Heart left ventricle (tissue), 16 donors: ENCODE measurements at regions not wholly inside any gene's neighbourhood (a gene's known extent, or its start where the extent isn't known, plus 50 kb on each side); places are given as distances from the start of the nearest gene placed in this dataset.
A peak's percentile ranks its signal among the peaks of the same experiment; 100 is the strongest.

Experiments used
- ATAC-seq, 4 donors: fragments of 200-7000 bp; cut with Tn5 transposase; one replicate each; pipeline ENCODE4 v1.9.1; 2020 to 2022; ENCODE audit warnings: moderate library complexity in 4 of 4, mild to moderate bottlenecking in 3 of 4, moderate number of reproducible peaks in 1 of 4
- DNase-seq, 5 donors: peaks; one replicate each; pipeline ENCODE4 v3.0.0-alpha.2; 2020
- H3K27ac ChIP-seq, 12 donors: fragments of 200-600 bp; sonication (generic) in 4 of 12; one replicate each; pipeline versions ENCODE4 v1.5.0 to v1.8.0; 2016 to 2022; ENCODE audit warnings: mild to moderate bottlenecking in 2 of 12
- H3K27me3 ChIP-seq, 9 donors: fragments of 200-600 bp; sonication (generic) in 2 of 9; one replicate each; pipeline versions ENCODE4 v1.5.1 to v1.8.0; 2016 to 2022; ENCODE audit warnings: mild to moderate bottlenecking in 3 of 9
- H3K36me3 ChIP-seq, 9 donors: fragments of 200-600 bp; sonication (generic) in 2 of 9; one replicate each; pipeline versions ENCODE4 v1.5.0 to v1.8.0; 2018 to 2022; ENCODE audit warnings: mild to moderate bottlenecking in 2 of 9
- H3K4me1 ChIP-seq, 12 donors: fragments of 200-600 bp; sonication (generic) in 4 of 12; one replicate each; pipeline versions ENCODE4 v1.5.0 to v1.8.0; 2016 to 2022; ENCODE audit warnings: mild to moderate bottlenecking in 3 of 12
- H3K4me3 ChIP-seq, 12 donors: fragments of 200-600 bp; sonication (generic) in 4 of 12; one replicate each; pipeline versions ENCODE4 v1.5.0 to v1.8.0; 2017 to 2022; ENCODE audit warnings: mild to moderate bottlenecking in 9 of 12, moderate library complexity in 4 of 12
- H3K9me3 ChIP-seq, 12 donors: fragments of 200-600 bp; sonication (generic) in 4 of 12; one replicate each; pipeline versions ENCODE4 v1.5.0 to v1.8.0; 2016 to 2022; ENCODE audit warnings: mild to moderate bottlenecking in 1 of 12
- POLR2A ChIP-seq, 2 donors: fragments of 450-650 bp; IDR thresholded peaks; one replicate each; pipeline ENCODE4 v1.6.1; 2017; ENCODE audit warnings: antibody characterized with exemption in 2 of 2, mild to moderate bottlenecking in 2 of 2, moderate library complexity in 2 of 2
- WGBS, 4 donors: extraction: QIAGEN DNeasy Blood & Tissue Kit in 2 of 4; methylation state at CpG; one replicate each; pipeline versions ENCODE4 v1.1.5 to v1.1.7; 2013 to 2018; 5-methylcytosine and 5-hydroxymethylcytosine counted together
- intact Hi-C, 10 donors: fragments of 100-400 bp; cut with DNase I; formaldehyde crosslinking; loops; one replicate each; pipeline versions ENCODE4 v1.11.1 to v1.14.2; 2022
- TF ChIP-seq, protein P1 (sequence below), 12 donors: fragments of 200-600 bp; sonication (generic) in 4 of 12; IDR thresholded peaks; one replicate each; pipeline versions ENCODE4 v1.5.0 to v1.8.0; 2018 to 2022; ENCODE audit warnings: antibody characterized with exemption in 12 of 12, mild to moderate bottlenecking in 5 of 12
- donor health status: ischemic (EF 13 %, LVEDD 7.1; RV severe dilation, severe dysfunction).
- donor health status: healthy with polysubstance abuse.
- donor health status: DM: no; HTN: yes; CAD: no.
- donor health status: DM: no; HTN: no; CAD: no.
- donor health status: ischemic (EF 25% LVEDD 6.9; RV normal size, moderate dysfunction).
- donor health status: ischemic (EF 25% LVEDD 5.7; RV mildly dilated, moderate dysfunction).
- donor health status: healthy.
- donor health status: DM: yes; HTN: yes; CAD: no.
- donor health status: ischemic (EF 35%, LVEDD 5.7; RV mildly dilated, moderate dysfunction).
- donor health status: nonischemic (EF 11% LVEDD 7.7; RV severe dilation, severe dysfunction).
- donor health status: DM: yes; HTN: yes; CAD: no.
- donor health status: PGD.
- donor health status: ischemic (EF 29% LVEDD 5.4; RV normal size, mild dysfunction).
- donor health status: nonischemic (EF 23%, LVEDD 6.1; RV moderate dilation, normal function).

DNA sequence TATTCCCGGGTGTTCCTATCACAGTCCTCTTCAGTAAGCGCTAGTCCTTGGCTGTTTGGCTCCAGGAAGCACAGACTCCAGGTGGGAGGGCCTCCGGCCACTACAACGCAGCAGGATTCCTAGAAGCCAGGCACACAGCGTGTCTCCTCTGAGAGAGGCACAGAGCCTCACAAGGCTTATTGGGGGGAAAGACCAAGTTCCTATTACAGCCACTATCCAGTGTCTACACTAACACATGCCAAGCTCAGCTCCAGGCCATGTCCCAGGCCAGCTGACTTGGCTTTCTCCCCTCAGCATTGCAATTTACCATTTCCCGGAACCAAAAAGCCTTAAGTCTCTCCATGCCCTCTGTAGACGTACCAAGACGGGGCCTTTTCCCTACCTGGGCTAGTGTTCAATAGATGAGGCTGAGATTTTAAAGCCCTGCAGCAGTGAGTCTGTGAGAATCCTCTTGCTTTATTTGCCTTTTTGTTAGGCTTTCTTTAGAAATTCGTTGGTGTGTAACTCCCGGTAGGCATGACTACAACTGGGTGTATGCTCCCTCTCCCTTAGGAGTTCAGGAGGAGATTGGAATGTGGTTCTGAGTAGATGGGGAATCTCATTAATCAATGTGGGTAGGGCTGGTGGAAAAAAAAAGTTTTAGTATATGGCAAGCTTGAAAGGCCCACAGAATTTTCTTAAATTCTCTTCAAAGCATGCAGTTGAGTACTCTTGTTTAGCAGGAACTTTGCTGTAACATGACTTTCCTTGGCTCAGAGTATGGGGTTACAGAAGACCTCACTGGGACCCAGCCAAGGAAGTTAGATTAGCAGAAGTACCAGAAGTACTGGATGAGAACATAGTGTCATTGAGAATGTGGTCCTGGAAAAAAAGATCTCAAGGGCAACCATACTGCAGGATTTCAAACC, 84.3 kb upstream of the SLC1A3 start:
- DNase-seq: peak in 4 of 5 donors; percentile 28 to 48 (median 41)
- TF ChIP-seq, protein P1, sequence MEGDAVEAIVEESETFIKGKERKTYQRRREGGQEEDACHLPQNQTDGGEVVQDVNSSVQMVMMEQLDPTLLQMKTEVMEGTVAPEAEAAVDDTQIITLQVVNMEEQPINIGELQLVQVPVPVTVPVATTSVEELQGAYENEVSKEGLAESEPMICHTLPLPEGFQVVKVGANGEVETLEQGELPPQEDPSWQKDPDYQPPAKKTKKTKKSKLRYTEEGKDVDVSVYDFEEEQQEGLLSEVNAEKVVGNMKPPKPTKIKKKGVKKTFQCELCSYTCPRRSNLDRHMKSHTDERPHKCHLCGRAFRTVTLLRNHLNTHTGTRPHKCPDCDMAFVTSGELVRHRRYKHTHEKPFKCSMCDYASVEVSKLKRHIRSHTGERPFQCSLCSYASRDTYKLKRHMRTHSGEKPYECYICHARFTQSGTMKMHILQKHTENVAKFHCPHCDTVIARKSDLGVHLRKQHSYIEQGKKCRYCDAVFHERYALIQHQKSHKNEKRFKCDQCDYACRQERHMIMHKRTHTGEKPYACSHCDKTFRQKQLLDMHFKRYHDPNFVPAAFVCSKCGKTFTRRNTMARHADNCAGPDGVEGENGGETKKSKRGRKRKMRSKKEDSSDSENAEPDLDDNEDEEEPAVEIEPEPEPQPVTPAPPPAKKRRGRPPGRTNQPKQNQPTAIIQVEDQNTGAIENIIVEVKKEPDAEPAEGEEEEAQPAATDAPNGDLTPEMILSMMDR (IDR thresholded peaks at IDR 0.05): no peak
- TF ChIP-seq POLR2A (IDR thresholded peaks at IDR 0.05): no peak
- intact Hi-C loops: loop anchor here in 2 of 10 donors (5.0 to 10.0 kb wide), 3 partner anchors 85 to 163 kb away; partner anchors contain the start of gene SLC1A3 (in 1 of the 2)
- peaks cover 0 to 10% (median 0%) of the 10 kb centered on the region in 12 donors for H3K9me3 ChIP-seq
- 46 to 63% (median 57%) methylated on average over 10 of the region's 10 CpGs for whole genome bisulfite sequencing, 4 donors
- H3K27me3 ChIP-seq: no peaks in the 10 kb centered on the region
- peak overlapping the region in 11 of 12 donors; percentile 57 to 92 (median 76) for H3K27ac ChIP-seq
- H3K4me3 ChIP-seq: no peak overlapping the region
- no peaks in the 10 kb centered on the region for H3K36me3 ChIP-seq
- peak; percentile 92 to 95 (median 93) for ATAC-seq
- H3K4me1 ChIP-seq: peaks cover 0 to 26% (median 7%) of the 10 kb centered on the region in 12 donors

DNA sequence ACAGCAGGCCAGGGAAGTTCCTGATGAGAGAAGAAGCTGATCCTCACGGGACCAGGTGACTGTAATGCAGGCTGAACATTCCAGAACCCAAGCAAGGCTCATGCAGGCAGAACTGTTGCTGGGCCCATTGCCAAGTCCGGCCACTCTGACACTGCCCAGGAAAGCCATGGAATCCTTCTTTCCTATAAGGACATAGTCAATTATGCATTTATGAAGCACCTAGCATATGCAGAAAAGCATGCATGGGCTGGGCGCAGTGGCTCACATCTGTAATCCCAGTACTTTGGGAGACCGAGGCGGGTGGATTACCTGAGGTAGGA, 83.7 kb upstream of the SLC1A3 start:
- TF ChIP-seq, protein P1 (IDR thresholded peaks at IDR 0.05): no peak
- TF ChIP-seq POLR2A (IDR thresholded peaks at IDR 0.05): no peak
- ATAC-seq: no peak
- H3K9me3 ChIP-seq: peaks cover 0 to 10% (median 0%) of the 10 kb centered on the region in 12 donors
- H3K27me3 ChIP-seq: no peaks in the 10 kb centered on the region
- H3K36me3 ChIP-seq: no peaks in the 10 kb centered on the region
- peak overlapping the region in 10 of 12 donors; percentile 60 to 92 (median 74) for H3K27ac ChIP-seq
- WGBS, 4 donors: 62 to 76% (median 75%) methylated on average over 4 to 5 of the region's 5 CpGs
- H3K4me1 ChIP-seq: peaks cover 0 to 26% (median 7%) of the 10 kb centered on the region in 12 donors
- intact Hi-C loops: loop anchor here in 2 of 10 donors (5.0 to 10.0 kb wide), 3 partner anchors 85 to 162 kb away; partner anchors contain the start of gene SLC1A3 (in 1 of the 2)
- no peak overlapping the region for H3K4me3 ChIP-seq
- peak in 1 of 5 donors; percentile 28 for DNase-seq

DNA sequence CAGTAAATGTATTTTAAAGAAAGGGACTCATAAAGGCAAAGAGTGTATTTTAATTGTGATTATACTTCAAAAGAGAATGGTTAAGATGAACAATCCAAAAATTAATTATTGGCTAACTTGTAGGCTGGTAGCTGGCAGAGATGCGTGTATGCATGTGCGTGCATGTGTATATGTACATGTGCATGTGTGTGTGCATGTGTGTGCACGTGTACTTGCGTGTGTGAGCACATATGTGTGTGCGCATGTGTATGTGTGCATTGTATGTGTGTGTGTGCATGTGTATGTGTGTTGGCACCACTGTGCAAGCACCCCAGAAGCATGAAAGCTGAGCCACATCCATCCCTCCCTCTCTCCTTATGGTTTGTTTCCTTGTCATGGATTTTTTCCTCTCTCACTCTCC, 83.0 kb upstream of the SLC1A3 start:
- Histone ChIP-seq H3K4me1 (peaks cover 0 to 26% (median 7%) of the 10 kb centered on the region in 12 donors), H3K9me3 (peaks cover 0 to 6% (median 0%) of the 10 kb centered on the region in 12 donors), H3K27me3 (no peaks in the 10 kb centered on the region), H3K4me3 (no peak overlapping the region), H3K27ac (peak overlapping the region in 3 of 12 donors; percentile 23 to 92 (median 76)), H3K36me3 (no peaks in the 10 kb centered on the region)
- ATAC-seq (no peak), DNase-seq (no peak)
- intact Hi-C loops: loop anchor here in 2 of 10 donors (5.0 to 10.0 kb wide), 3 partner anchors 84 to 161 kb away; partner anchors contain the start of gene SLC1A3 (in 1 of the 2)
- WGBS, 4 donors: 80 to 95% (median 89%) methylated on average over 5 of the region's 5 CpGs
- no peak for TF ChIP-seq POLR2A (IDR thresholded peaks at IDR 0.05)
- TF ChIP-seq, protein P1 (IDR thresholded peaks at IDR 0.05): no peak

DNA sequence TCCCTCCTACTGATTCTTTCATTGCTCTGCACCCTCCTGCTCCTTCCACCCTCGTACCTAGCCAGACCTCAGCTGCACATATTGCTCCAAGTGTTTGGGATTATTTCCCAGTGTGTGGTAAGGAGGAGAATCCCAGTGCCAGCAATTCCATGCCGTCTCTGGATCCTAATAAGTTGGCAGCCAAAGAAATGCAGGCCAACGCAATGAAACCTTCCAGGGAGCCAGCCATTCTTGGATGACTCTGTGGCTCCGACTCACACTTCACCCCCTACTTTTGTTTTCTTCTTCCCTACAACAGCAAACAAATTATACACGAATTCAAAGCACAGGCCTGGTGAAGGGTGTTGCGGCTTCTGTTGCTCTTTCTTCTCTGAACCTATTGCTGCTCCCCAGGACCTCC, 82.5 kb upstream of the SLC1A3 start:
- H3K27ac ChIP-seq: peak overlapping the region in 2 of 12 donors; percentile 23 to 49
- 62 to 70% (median 68%) methylated on average over 6 of the region's 6 CpGs for WGBS, 4 donors
- H3K27me3 ChIP-seq: no peaks in the 10 kb centered on the region
- intact Hi-C loops: loop anchor here in 2 of 10 donors (5.0 to 10.0 kb wide), 3 partner anchors 83 to 161 kb away; partner anchors contain the start of gene SLC1A3 (in 1 of the 2)
- H3K4me3 ChIP-seq: no peak overlapping the region
- peaks cover 0 to 26% (median 7%) of the 10 kb centered on the region in 12 donors for H3K4me1 ChIP-seq
- peak in 2 of 4 donors; percentile 6 for ATAC-seq
- H3K36me3 ChIP-seq: no peaks in the 10 kb centered on the region
- H3K9me3 ChIP-seq: peaks cover 0 to 1% (median 0%) of the 10 kb centered on the region in 12 donors
- no peak for TF ChIP-seq POLR2A (IDR thresholded peaks at IDR 0.05)
- TF ChIP-seq, protein P1 (IDR thresholded peaks at IDR 0.05): no peak
- no peak for DNase-seq
